ENCODE measurements at regions not wholly inside any gene's neighbourhood (a gene's known extent, or its start where the extent isn't known, plus 50 kb on each side); places are given as distances from the start of the nearest gene placed in this dataset.

DNA sequence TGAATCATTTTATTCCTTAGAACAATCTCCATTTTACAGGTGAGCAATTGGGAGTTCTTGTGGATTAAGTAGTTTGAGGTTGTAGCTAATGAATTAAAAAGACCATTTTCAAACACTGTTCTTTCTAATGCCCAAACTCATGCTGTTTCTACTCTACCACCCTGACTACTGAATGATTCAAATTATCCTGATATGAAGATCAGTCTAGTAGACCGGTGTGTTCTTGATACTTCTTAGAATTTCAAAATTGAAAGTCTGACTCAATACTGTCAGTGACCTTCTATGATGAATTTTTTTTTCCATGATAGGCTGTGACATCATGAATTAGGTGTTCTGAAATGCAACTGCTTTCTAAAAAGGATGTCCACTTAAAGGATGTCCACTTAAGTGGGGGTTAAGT is 515.5 kb downstream of the DMAC1 start:
- TF ChIP-seq, protein P1, sequence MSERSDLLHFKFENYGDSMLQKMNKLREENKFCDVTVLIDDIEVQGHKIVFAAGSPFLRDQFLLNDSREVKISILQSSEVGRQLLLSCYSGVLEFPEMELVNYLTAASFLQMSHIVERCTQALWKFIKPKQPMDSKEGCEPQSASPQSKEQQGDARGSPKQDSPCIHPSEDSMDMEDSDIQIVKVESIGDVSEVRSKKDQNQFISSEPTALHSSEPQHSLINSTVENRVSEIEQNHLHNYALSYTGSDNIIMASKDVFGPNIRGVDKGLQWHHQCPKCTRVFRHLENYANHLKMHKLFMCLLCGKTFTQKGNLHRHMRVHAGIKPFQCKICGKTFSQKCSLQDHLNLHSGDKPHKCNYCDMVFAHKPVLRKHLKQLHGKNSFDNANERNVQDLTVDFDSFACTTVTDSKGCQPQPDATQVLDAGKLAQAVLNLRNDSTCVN (tag by site-specific recombination; optimal IDR thresholded peaks at IDR 0.05), result no peak
- TF ChIP-seq, protein P2, sequence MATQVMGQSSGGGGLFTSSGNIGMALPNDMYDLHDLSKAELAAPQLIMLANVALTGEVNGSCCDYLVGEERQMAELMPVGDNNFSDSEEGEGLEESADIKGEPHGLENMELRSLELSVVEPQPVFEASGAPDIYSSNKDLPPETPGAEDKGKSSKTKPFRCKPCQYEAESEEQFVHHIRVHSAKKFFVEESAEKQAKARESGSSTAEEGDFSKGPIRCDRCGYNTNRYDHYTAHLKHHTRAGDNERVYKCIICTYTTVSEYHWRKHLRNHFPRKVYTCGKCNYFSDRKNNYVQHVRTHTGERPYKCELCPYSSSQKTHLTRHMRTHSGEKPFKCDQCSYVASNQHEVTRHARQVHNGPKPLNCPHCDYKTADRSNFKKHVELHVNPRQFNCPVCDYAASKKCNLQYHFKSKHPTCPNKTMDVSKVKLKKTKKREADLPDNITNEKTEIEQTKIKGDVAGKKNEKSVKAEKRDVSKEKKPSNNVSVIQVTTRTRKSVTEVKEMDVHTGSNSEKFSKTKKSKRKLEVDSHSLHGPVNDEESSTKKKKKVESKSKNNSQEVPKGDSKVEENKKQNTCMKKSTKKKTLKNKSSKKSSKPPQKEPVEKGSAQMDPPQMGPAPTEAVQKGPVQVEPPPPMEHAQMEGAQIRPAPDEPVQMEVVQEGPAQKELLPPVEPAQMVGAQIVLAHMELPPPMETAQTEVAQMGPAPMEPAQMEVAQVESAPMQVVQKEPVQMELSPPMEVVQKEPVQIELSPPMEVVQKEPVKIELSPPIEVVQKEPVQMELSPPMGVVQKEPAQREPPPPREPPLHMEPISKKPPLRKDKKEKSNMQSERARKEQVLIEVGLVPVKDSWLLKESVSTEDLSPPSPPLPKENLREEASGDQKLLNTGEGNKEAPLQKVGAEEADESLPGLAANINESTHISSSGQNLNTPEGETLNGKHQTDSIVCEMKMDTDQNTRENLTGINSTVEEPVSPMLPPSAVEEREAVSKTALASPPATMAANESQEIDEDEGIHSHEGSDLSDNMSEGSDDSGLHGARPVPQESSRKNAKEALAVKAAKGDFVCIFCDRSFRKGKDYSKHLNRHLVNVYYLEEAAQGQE (tag by site-specific recombination; IDR thresholded peaks at IDR 0.05), result no peak

Data from HEK293 (cell line).